ENCODE measurements at regions not wholly inside any gene's neighbourhood (a gene's known extent, or its start where the extent isn't known, plus 50 kb on each side); places are given as distances from the start of the nearest gene placed in this dataset.

DNA sequence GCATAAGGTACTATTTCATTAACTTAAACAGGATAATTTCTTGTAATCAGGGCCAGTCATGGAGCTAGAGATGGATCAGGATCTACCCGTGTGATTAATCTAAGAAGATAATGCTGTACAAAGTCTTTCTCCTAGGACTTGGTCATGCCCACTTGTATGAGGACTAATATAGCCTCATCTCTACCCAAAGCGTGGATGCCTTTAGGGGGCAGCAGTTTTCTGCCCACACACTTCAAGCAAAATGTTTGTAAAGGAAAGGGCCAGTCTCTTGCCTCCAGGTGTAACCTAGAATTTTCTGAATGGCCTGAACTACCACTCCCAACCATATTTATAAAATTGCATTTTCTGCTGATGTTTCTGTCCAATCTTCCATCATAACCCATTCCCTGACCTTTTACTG is 764.0 kb upstream of the IGFBP3 start:
- no peak for DNase-seq (ENCODE audit: low read depth, low spot score)
- H3K9me3 ChIP-seq (ENCODE audit: control insufficient read depth, insufficient read depth, low read length) = no peaks in the 10 kb centered on the region; the same call in 1 of the 2 replicates
- POLR2A ChIA-PET = no interaction called here
- no peak overlapping the region for H3K4me3 ChIP-seq (ENCODE audit: low read depth, low read length)
- CTCF ChIA-PET = no interaction called here
- no peak overlapping the region for H3K27ac ChIP-seq (ENCODE audit: low read depth, low read length)
- TF ChIP-seq CTCF (IDR thresholded peaks at IDR 0.05; ENCODE audit: low read depth, low read length) = no peak
- H3K27me3 ChIP-seq (ENCODE audit: control insufficient read depth, insufficient read depth, low read length) = no peaks in the 10 kb centered on the region

GRCh38 chr7:46682836-46683624 is 762.0 kb upstream of the IGFBP3 start:
- H3K27ac ChIP-seq (ENCODE audit: low read depth, low read length) = no peak overlapping the region
- no peak for TF ChIP-seq CTCF (IDR thresholded peaks at IDR 0.05; ENCODE audit: low read depth, low read length)
- DNase-seq (ENCODE audit: low read depth, low spot score) = no peak
- POLR2A ChIA-PET = no interaction called here
- H3K9me3 ChIP-seq (ENCODE audit: control insufficient read depth, insufficient read depth, low read length) = no peaks in the 10 kb centered on the region; the same call in 1 of the 2 replicates
- H3K27me3 ChIP-seq (ENCODE audit: control insufficient read depth, insufficient read depth, low read length) = no peaks in the 10 kb centered on the region
- H3K4me3 ChIP-seq (ENCODE audit: low read depth, low read length) = no peak overlapping the region
- CTCF ChIA-PET = no interaction called here

DNA sequence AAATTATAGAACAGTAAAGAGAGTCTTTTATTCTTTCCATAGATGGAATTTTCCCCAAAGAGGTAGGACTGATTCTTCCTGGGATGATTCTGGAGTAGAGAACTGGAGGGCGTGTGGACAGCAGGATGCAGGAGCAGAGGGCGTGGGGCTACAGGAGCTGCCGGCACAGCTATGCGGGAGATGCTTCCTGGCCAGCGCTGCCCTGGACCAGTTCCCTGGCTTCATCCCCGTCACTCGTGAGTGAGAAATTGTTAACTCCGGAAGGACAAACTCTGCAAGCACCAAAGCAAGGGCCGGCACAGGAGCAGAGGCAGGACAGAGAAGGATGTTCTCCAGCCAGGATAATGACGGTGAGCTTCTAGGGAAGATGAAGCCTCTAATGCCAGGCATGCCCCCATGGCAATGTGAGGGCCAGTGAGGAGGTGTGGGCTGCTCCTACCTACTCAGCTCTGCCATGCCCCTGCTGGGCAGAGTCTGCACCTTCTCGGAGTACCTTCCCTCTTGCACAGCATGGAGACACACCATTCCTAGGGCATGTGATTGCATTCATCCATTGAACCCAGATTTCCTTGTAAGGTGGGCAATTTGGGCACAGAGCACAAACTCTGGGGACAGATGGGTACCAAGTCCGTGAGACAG is 760.9 kb upstream of the IGFBP3 start:
- TF ChIP-seq CTCF (IDR thresholded peaks at IDR 0.05; ENCODE audit: low read depth, low read length) = no peak
- Histone ChIP-seq H3K27me3 (ENCODE audit: control insufficient read depth, insufficient read depth, low read length) (no peaks in the 10 kb centered on the region), H3K27ac (ENCODE audit: low read depth, low read length) (no peak overlapping the region), H3K9me3 (ENCODE audit: control insufficient read depth, insufficient read depth, low read length) (no peaks in the 10 kb centered on the region; the same call in 1 of the 2 replicates), H3K4me3 (ENCODE audit: low read depth, low read length) (no peak overlapping the region)
- CTCF ChIA-PET = no interaction called here
- POLR2A ChIA-PET = no interaction called here
- DNase-seq (ENCODE audit: low read depth, low spot score) = no peak

GRCh38 chr7:46680147-46680546 is 759.1 kb upstream of the IGFBP3 start:
- no peak for DNase-seq (ENCODE audit: low read depth, low spot score)
- no peak for TF ChIP-seq CTCF (IDR thresholded peaks at IDR 0.05; ENCODE audit: low read depth, low read length)
- no peaks in the 10 kb centered on the region; the same call in 1 of the 2 replicates for H3K9me3 ChIP-seq (ENCODE audit: control insufficient read depth, insufficient read depth, low read length)
- CTCF ChIA-PET = no interaction called here
- no peak overlapping the region for H3K27ac ChIP-seq (ENCODE audit: low read depth, low read length)
- H3K4me3 ChIP-seq (ENCODE audit: low read depth, low read length) = no peak overlapping the region
- POLR2A ChIA-PET = no interaction called here
- no peaks in the 10 kb centered on the region for H3K27me3 ChIP-seq (ENCODE audit: control insufficient read depth, insufficient read depth, low read length)

DNA sequence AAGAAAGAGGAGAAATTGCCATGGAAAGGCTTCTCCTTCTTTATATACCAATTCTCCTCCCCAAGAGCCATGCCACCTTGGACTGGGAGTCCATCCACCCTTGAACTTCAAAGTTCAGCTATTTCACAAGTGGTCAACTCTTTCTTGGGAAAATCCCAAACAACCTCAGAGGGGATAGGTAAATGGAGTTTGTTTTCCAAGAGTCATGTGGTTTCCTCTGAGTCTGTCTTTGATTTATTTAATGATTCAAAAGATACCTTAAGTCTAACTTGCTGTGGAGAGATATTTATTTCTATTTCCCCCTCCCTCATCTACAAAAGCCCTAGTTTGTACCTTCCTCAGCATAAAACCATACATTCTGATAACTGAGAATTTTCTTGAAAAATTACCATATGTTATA is 758.6 kb upstream of the IGFBP3 start:
- H3K27ac ChIP-seq (ENCODE audit: low read depth, low read length) = no peak overlapping the region
- H3K4me3 ChIP-seq (ENCODE audit: low read depth, low read length) = no peak overlapping the region
- no peak for TF ChIP-seq CTCF (IDR thresholded peaks at IDR 0.05; ENCODE audit: low read depth, low read length)
- CTCF ChIA-PET = no interaction called here
- no peaks in the 10 kb centered on the region for H3K27me3 ChIP-seq (ENCODE audit: control insufficient read depth, insufficient read depth, low read length)
- no peaks in the 10 kb centered on the region; the same call in 1 of the 2 replicates for H3K9me3 ChIP-seq (ENCODE audit: control insufficient read depth, insufficient read depth, low read length)
- DNase-seq (ENCODE audit: low read depth, low spot score) = no peak
- POLR2A ChIA-PET = no interaction called here
